ENCODE measurements at regions not wholly inside any gene's neighbourhood (a gene's known extent, or its start where the extent isn't known, plus 50 kb on each side); places are given as distances from the start of the nearest gene placed in this dataset.

DNA sequence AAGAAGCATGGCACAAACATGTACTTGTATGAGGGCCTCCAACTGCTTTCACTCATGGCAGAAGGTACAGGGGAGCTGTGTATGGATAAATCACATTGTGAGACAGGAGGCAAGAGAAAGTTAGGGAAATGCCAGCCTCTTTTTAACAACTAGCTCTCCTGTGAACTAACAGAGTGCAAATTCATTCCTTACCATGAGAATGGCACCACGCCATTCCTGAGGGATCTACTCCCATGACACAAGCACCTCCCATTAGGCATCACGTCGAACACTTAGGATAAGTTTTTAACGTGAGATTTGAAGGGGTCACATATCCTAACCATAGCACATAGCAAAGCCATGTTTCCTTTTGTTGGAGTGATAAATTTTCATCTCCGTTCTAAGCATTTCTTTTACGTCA is 747.2 kb upstream of the CHD1 start:
- TF ChIP-seq, protein P1, sequence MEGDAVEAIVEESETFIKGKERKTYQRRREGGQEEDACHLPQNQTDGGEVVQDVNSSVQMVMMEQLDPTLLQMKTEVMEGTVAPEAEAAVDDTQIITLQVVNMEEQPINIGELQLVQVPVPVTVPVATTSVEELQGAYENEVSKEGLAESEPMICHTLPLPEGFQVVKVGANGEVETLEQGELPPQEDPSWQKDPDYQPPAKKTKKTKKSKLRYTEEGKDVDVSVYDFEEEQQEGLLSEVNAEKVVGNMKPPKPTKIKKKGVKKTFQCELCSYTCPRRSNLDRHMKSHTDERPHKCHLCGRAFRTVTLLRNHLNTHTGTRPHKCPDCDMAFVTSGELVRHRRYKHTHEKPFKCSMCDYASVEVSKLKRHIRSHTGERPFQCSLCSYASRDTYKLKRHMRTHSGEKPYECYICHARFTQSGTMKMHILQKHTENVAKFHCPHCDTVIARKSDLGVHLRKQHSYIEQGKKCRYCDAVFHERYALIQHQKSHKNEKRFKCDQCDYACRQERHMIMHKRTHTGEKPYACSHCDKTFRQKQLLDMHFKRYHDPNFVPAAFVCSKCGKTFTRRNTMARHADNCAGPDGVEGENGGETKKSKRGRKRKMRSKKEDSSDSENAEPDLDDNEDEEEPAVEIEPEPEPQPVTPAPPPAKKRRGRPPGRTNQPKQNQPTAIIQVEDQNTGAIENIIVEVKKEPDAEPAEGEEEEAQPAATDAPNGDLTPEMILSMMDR (IDR thresholded peaks at IDR 0.05; ENCODE audit: poor library complexity, severe bottlenecking) = no peak
- ATAC-seq (ENCODE audit: low read depth) = no peak
- H3K27ac ChIP-seq (ENCODE audit: poor library complexity, severe bottlenecking) = no peak overlapping the region
- H3K4me3 ChIP-seq (ENCODE audit: severe bottlenecking) = no peak overlapping the region
- no peaks in the 10 kb centered on the region for H3K4me1 ChIP-seq (ENCODE audit: insufficient read depth, poor library complexity, severe bottlenecking)
- DNase-seq (ENCODE audit: low spot score) = no peak
- H3K36me3 ChIP-seq (ENCODE audit: low read depth) = no peaks in the 10 kb centered on the region
- H3K9me3 ChIP-seq (ENCODE audit: severe bottlenecking) = no peaks in the 10 kb centered on the region
- peaks cover 28% of the 10 kb centered on the region for H3K27me3 ChIP-seq (ENCODE audit: insufficient read depth, poor library complexity, severe bottlenecking)

DNA sequence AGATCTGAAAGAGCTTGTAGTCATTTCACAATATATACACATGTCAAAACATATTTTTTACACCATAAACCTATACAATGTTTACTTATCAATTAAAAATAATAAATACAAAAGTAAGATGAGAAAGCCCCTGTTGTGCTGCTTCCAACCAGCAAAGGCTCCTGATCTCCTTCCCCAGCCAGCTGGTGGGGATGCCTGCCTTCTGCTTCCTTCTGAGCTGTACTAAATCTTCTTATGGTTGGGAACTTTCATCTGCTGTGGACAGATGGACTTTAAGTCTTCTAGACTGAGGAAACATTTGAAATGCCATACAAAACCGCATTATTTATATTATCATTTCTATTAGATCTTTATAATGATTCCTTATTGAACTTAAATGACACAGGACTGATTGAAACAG is 745.3 kb upstream of the CHD1 start:
- no peaks in the 10 kb centered on the region for H3K4me1 ChIP-seq (ENCODE audit: insufficient read depth, poor library complexity, severe bottlenecking)
- H3K27me3 ChIP-seq (ENCODE audit: insufficient read depth, poor library complexity, severe bottlenecking) = peaks cover 40% of the 10 kb centered on the region
- TF ChIP-seq, protein P1 (IDR thresholded peaks at IDR 0.05; ENCODE audit: poor library complexity, severe bottlenecking) = no peak
- H3K36me3 ChIP-seq (ENCODE audit: low read depth) = no peaks in the 10 kb centered on the region
- DNase-seq (ENCODE audit: low spot score) (no peak), ATAC-seq (ENCODE audit: low read depth) (no peak)
- no peaks in the 10 kb centered on the region for H3K9me3 ChIP-seq (ENCODE audit: severe bottlenecking)
- no peak overlapping the region for H3K27ac ChIP-seq (ENCODE audit: poor library complexity, severe bottlenecking)
- H3K4me3 ChIP-seq (ENCODE audit: severe bottlenecking) = no peak overlapping the region

DNA sequence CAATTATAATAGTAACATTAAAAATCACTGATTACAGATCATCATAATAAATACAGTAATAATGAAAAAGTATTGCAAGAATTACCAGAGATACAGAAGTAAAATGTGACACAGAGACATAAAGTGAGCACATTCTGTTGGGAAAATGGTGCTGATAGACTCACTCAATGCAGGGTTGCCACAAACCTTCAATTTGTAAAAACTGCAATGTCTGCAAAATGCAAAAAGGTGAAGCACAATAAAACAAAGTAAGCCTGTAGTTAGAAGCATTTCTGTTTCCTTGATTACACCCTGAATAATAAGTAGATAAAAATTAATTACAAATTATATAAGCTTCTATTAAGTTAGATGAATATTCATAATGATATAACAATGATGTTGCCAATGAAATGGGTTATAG is 736.2 kb upstream of the CHD1 start:
- TF ChIP-seq, protein P1 (IDR thresholded peaks at IDR 0.05; ENCODE audit: poor library complexity, severe bottlenecking) = no peak
- Histone ChIP-seq H3K27me3 (ENCODE audit: insufficient read depth, poor library complexity, severe bottlenecking) (peaks cover 13% of the 10 kb centered on the region), H3K27ac (ENCODE audit: poor library complexity, severe bottlenecking) (no peak overlapping the region), H3K4me1 (ENCODE audit: insufficient read depth, poor library complexity, severe bottlenecking) (no peaks in the 10 kb centered on the region), H3K4me3 (ENCODE audit: severe bottlenecking) (no peak overlapping the region), H3K9me3 (ENCODE audit: severe bottlenecking) (no peaks in the 10 kb centered on the region), H3K36me3 (ENCODE audit: low read depth) (no peaks in the 10 kb centered on the region)
- no peak for DNase-seq (ENCODE audit: low spot score)
- ATAC-seq (ENCODE audit: low read depth) = no peak

DNA sequence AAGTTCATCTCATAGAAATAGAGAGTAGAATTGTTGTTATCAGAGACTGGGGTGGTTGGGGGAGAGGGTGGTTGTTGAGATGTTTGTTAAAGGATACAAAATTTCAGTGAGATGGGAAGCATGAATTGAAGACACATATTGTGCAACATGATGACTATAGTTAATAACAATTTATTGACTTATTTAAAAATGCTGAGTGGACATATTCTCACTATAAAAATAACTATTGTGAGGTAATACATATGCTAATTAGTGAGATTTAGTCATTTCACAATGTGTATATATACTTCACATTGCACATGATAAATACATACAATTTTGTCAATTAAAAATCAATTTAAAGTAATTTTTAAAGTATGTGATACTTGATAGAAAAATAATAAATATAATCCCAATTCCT is 722.5 kb upstream of the CHD1 start:
- Histone ChIP-seq H3K36me3 (ENCODE audit: low read depth) (no peaks in the 10 kb centered on the region), H3K27ac (ENCODE audit: poor library complexity, severe bottlenecking) (no peak overlapping the region), H3K4me3 (ENCODE audit: severe bottlenecking) (no peak overlapping the region), H3K4me1 (ENCODE audit: insufficient read depth, poor library complexity, severe bottlenecking) (no peaks in the 10 kb centered on the region), H3K9me3 (ENCODE audit: severe bottlenecking) (no peaks in the 10 kb centered on the region), H3K27me3 (ENCODE audit: insufficient read depth, poor library complexity, severe bottlenecking) (no peaks in the 10 kb centered on the region)
- ATAC-seq (ENCODE audit: low read depth) (no peak), DNase-seq (ENCODE audit: low spot score) (no peak)
- TF ChIP-seq, protein P1 (IDR thresholded peaks at IDR 0.05; ENCODE audit: poor library complexity, severe bottlenecking) = no peak

DNA sequence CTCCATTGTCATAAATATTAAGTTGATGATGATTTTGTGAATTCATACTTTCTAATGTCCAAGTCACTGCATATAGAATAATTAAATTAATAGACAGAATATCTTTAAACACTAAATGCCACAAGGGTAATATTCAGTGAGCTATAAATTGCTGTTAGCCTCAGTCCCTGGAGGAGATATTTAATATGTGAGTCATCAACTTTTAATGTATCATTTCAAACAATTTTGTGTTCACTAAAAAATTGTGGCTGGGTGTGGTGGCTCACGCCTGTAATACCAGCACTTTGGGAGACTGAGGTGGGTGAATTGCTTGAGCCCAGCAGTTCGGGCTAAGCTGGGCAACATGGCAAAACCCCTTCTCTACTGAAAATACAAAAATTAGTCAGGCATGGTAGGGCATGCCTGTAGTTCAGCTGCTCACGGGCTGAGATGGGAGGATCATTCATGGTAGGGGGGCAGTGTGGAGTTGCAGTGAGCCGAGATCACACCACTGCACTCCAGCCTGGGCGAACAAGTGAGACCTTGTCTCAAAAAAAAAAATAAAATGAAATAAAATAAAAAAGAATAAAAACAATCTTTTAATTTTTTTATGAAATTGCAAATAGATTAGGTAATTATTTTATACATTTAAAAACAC is 717.3 kb upstream of the CHD1 start:
- Histone ChIP-seq H3K27me3 (ENCODE audit: insufficient read depth, poor library complexity, severe bottlenecking) (peaks cover 4% of the 10 kb centered on the region), H3K4me3 (ENCODE audit: severe bottlenecking) (no peak overlapping the region), H3K27ac (ENCODE audit: poor library complexity, severe bottlenecking) (no peak overlapping the region), H3K36me3 (ENCODE audit: low read depth) (no peaks in the 10 kb centered on the region), H3K4me1 (ENCODE audit: insufficient read depth, poor library complexity, severe bottlenecking) (no peaks in the 10 kb centered on the region), H3K9me3 (ENCODE audit: severe bottlenecking) (no peaks in the 10 kb centered on the region)
- TF ChIP-seq, protein P1 (IDR thresholded peaks at IDR 0.05; ENCODE audit: poor library complexity, severe bottlenecking) = no peak
- ATAC-seq (ENCODE audit: low read depth) = no peak
- DNase-seq (ENCODE audit: low spot score) = no peak
